GM19455 (cell line): ENCODE measurements at regions not wholly inside any gene's neighbourhood (a gene's known extent, or its start where the extent isn't known, plus 50 kb on each side); places are given as distances from the start of the nearest gene placed in this dataset.
"Not testable (repeated sequence)": the region's sequence is repeated elsewhere in the genome, so short reads cannot be mapped to it uniquely, and the experiment has no call there.

Experiments used
- ATAC-seq: cut with Tn5 transposase; IDR thresholded peaks from one replicate; pipeline ENCODE4 v1.9.1; 2021; ENCODE audit not compliant: unreplicated experiment

GRCh38 chr21:27338007-27338406 is 371.1 kb upstream of the ADAMTS5 start:
- ATAC-seq, result not testable (repeated sequence)

- no peak for ATAC-seq
Observed at GRCh38 chr21:27333096-27333495, 366.2 kb upstream of the ADAMTS5 start.

GRCh38 chr21:27329255-27329851 is 362.5 kb upstream of the ADAMTS5 start:
- no peak for ATAC-seq

GRCh38 chr21:27326301-27326700 is 359.4 kb upstream of the ADAMTS5 start:
- ATAC-seq, result no peak

GRCh38 chr21:27323331-27323730 is 356.4 kb upstream of the ADAMTS5 start:
- ATAC-seq, result no peak

- ATAC-seq, result no peak
Observed at GRCh38 chr21:27321791-27322190, 354.9 kb upstream of the ADAMTS5 start.

GRCh38 chr21:27320868-27321267 is 354.0 kb upstream of the ADAMTS5 start:
- ATAC-seq, result no peak

GRCh38 chr21:27317601-27318000 is 350.7 kb upstream of the ADAMTS5 start:
- ATAC-seq, result not testable (repeated sequence)

- ATAC-seq, result no peak
Observed at GRCh38 chr21:27315373-27315772, 348.5 kb upstream of the ADAMTS5 start.

- ATAC-seq, result no peak
Observed at GRCh38 chr21:27314131-27314530, 347.2 kb upstream of the ADAMTS5 start.

GRCh38 chr21:27306791-27307775 is 340.2 kb upstream of the ADAMTS5 start:
- ATAC-seq, result no peak

- no peak for ATAC-seq
Observed at GRCh38 chr21:27306206-27306605, 339.3 kb upstream of the ADAMTS5 start.

GRCh38 chr21:27301220-27301619 is 334.3 kb upstream of the ADAMTS5 start:
- no peak for ATAC-seq

GRCh38 chr21:27300770-27301169 is 333.9 kb upstream of the ADAMTS5 start:
- no peak for ATAC-seq

GRCh38 chr21:27298465-27298864 is 331.6 kb upstream of the ADAMTS5 start:
- ATAC-seq, result no peak

- ATAC-seq, result no peak
Observed at GRCh38 chr21:27293239-27293638, 326.4 kb upstream of the ADAMTS5 start.

- ATAC-seq, result no peak
Observed at GRCh38 chr21:27292783-27293182, 325.9 kb upstream of the ADAMTS5 start.

- no peak for ATAC-seq
Observed at GRCh38 chr21:27292229-27292628, 325.3 kb upstream of the ADAMTS5 start.

- no peak for ATAC-seq
Observed at GRCh38 chr21:27291006-27291405, 324.1 kb upstream of the ADAMTS5 start.

- ATAC-seq, result no peak
Observed at GRCh38 chr21:27290028-27290427, 323.1 kb upstream of the ADAMTS5 start.

- ATAC-seq, result no peak
Observed at GRCh38 chr21:27286760-27287159, 319.9 kb upstream of the ADAMTS5 start.

GRCh38 chr21:27277110-27277509 is 310.2 kb upstream of the ADAMTS5 start:
- ATAC-seq, result no peak
